DMS153 treated with DMSO at 0.1 percent for 48 hours (cell line): ENCODE measurements at regions not wholly inside any gene's neighbourhood (a gene's known extent, or its start where the extent isn't known, plus 50 kb on each side); places are given as distances from the start of the nearest gene placed in this dataset.
A peak's percentile ranks its signal among the peaks of the same experiment; 100 is the strongest.
"Not testable (repeated sequence)": the region's sequence is repeated elsewhere in the genome, so short reads cannot be mapped to it uniquely, and the experiment has no call there.

Experiments used
- DNase-seq: peaks from one replicate; lab custom pipeline; 2025; ENCODE audit not compliant: unreplicated experiment; lab: John Stamatoyannopoulos, UW

- DNase-seq = no peak
These were observed 103.6 kb upstream of the EDEM3 start for GRCh38 chr1:184858288-184858687.

DNA sequence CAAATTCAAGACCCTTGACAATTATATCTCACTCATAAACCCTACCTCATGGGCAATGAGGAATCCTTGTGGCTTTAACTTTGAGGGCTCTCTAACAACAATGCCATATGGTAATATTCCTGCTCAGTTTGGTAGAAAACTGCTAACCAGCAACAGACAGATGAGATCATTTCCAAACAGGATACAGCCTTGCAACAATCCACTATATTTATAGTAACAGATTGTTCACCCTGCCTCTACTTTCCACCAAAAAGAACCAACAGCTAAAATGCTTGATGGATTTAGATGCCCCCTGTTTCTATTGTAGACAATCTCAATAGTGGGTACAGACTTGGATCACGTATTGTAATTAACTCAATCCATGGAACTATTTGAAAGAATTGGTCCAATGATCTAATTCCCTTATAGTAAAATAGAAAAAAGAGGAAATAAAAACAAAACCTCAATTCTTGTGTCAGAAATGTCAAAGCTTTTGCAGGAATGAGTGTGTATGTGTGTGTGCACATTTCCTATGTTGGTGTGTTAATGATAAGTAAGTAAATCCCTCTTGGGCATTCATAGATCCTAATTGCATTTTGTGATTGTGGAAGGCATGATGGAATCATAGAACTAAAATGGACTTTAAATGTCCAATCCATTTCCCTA, 100.0 kb upstream of the EDEM3 start:
- DNase-seq = peak; percentile 70

GRCh38 chr1:184854036-184854435, 99.4 kb upstream of the EDEM3 start:
- DNase-seq = peak; percentile 70

GRCh38 chr1:184851822-184852746, 97.4 kb upstream of the EDEM3 start:
- DNase-seq = no peak

GRCh38 chr1:184843732-184844495, 89.3 kb upstream of the EDEM3 start:
- no peak for DNase-seq

DNA sequence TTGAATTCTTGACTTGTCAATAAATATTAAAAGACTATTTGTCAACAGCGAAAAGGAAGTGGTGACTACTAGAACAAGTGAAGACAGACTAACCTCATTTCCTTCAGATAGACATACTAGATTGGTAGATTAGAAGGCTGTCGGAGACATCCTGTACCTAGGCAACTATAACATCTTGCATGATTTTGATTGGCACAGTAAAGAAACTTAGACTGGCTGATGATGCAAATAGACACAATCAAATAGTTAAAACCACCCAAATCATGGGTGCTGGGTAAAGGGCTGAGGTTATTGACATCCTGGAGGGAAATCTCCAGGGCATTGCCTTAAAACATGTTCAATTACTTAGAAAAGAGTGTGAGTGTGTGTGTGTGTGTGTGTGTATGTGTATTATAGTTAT, 85.9 kb upstream of the EDEM3 start:
- no peak for DNase-seq

DNA sequence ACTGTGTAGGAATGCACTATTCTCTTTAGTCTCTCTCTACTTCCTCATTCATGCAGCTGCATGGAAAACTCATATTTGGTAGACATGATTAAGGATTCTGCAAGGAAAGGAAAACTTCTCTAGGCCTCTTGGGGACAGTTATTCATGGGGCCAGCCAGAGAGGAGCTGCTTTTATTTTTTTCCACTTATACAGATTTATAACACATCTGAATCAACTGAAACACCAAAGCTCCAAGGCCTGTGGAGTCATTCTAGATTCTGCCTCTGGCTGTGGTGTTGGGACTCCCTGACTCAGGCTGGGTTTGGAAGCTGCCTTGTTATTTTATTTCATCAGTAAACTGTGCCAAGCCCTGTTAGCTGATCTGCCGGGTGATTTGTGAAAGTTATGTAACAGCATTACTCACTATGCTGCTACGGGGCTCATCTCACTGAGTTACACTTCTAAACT, 83.9 kb upstream of the EDEM3 start:
- DNase-seq = no peak

DNA sequence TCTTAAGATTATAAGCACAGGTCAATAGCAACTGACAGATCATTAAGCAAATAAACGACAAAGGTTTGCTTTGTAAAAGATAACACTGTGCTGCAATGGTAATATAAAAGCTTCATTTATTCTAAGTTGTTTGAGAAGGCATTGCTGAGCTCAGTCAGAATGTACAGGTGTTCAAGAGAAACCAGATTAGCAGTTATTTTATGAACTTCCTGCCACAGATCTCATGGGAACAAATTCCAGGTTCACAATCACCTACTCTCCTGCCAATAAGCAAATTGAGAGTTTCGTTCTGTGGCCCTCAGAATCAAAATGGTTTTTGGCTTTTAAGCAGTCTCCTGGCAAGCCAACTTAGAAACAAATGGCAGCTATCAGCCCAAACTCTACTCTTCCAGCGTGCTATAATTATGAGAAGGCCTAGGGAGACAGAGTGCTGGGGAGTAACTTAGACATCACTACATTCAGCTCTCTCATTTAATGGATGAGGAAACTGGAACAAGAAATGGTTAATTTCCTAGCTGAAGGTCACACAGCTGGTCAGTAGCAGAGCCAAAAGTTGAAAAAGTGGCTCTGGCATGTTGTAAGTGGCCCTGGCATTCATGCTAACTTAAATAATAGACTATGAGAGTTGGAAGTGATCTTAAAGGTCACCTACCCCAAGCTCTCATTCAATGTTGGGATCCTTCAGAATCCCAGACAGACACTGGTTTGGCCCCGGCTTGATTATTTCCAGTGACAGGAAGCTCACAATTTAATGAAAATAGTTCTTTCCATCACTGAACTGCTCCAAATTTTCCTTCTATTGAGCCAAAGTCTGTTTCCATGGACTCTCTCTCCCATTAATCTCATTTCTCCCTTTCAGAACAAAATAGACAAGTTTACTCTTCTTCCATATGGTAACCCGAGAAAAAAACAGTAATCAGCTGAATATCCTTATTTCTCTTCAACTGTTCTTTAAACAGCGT, 82.6 kb upstream of the EDEM3 start:
- DNase-seq = peak; percentile 64

DNA sequence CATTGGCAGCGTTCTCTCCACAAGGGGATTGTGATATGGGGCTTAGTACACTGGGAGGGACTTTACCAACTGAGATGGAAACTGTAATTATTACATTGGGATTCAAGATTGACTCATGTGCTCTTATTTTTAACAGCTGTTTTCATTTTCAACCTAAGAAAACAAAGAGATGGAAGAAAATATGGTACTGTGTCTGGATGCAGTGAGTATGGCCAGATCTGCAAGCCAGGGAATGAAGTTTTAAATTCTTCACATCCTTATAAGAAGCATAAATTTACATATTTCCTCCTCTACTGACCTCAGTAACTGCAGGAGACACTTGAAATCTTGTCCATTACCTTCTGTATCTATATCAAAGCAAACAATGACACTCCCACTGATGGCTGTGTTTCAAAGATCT, 81.5 kb upstream of the EDEM3 start:
- DNase-seq = no peak

GRCh38 chr1:184833994-184834393, 79.3 kb upstream of the EDEM3 start:
- not testable (repeated sequence) for DNase-seq

GRCh38 chr1:184832517-184832916, 77.9 kb upstream of the EDEM3 start:
- DNase-seq = no peak

GRCh38 chr1:184829496-184829895, 74.8 kb upstream of the EDEM3 start:
- DNase-seq = not testable (repeated sequence)

GRCh38 chr1:184828369-184828717, 73.7 kb upstream of the EDEM3 start:
- no peak for DNase-seq

- DNase-seq = no peak
These were observed 73.1 kb upstream of the EDEM3 start for GRCh38 chr1:184827600-184828368.

DNA sequence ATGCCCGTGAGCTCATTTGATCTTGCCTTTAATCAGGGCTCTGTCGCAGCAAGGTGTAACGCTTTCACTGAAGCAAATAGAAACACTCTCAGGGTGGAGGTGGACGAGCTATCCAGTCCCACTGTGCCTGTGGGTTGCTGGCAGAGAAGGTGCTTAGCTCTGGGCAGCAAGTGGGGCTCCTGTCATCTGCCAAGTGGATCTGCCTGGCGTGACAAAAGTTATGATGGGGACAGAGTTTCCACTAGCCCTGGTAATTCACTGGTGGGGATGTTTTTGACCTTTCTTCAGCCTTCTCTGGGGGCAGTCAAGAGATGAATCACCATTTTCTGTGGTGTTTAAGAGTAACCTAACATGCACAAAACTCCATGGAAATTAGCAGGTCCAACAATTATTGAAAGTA, 71.3 kb upstream of the EDEM3 start:
- no peak for DNase-seq

- no peak for DNase-seq
These were observed 70.9 kb upstream of the EDEM3 start for GRCh38 chr1:184825571-184825970.

DNA sequence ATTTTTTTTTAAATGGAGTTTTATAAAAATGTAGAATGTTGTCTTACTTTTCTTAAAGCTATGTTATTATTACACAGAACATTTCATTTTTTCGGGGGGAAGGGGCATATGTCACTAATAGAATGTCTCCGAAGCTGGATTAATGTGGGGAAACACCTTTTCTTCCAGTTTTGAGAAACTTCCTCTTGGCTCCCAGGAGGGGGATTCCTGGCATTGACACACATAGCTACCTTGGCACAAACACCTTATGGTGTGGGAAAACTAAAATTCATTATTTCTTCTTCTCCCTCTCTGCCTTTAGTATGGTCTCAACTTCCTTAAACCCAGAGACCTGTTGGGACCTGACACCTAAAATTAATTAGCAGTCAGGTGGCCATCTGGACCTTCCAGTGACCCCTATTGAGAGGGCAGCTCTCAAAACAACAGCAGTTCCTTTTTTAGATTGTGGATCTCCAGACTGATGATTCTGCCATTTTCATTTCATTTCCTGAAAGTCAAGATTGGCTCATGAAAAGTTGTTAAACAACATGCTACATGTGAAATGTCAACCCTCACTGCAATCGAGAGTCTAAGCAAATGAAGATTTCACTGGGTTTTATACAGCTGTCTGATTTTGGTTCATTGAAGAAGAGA, 70.1 kb upstream of the EDEM3 start:
- no peak for DNase-seq

DNA sequence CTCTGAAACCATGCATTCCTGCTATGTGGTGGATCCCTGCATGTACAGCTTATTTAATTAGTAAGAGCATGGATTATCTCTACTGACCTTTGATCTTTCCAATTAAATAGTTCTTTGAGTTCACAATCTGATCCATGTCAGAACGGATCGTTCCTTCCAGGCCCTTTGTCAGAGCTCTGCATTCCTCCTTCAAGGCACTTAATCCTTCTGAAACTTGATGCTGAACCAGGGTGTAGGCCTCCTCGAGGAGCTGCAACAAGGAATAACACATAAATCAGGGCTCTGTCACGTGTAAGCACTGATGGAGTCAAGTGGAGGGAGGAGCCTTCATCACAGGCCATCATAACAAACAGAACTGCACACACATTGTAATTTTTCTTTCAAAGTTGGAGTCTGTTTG, 68.4 kb upstream of the EDEM3 start:
- DNase-seq = peak; percentile 10

DNA sequence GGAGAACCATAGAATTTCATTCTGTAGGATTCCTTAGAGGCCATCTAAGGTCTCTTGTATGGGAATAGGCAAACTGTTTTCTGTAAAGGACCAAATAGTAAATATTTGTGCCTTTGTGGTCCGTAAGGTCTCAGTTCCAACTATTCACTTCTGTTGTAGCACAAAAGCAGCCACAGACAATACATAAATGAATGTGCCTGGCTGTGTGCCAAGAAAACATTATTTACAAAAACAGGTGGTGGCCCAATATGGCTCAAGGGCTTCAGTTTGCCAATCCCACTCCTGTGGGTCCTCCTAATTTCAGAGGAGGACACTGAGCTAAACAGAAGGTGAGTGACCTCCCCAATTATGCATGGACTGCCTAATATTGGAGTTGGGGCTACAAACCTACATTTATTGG, 67.6 kb upstream of the EDEM3 start:
- DNase-seq = no peak
